BJ (cell line): ENCODE measurements at regions not wholly inside any gene's neighbourhood (a gene's known extent, or its start where the extent isn't known, plus 50 kb on each side); places are given as distances from the start of the nearest gene placed in this dataset.

Experiments used
- CTCF ChIA-PET: fragments of 350-600 bp; formaldehyde crosslinking; extraction: SDS; loops from one replicate; lab custom pipeline; 2021; ENCODE audit warnings: antibody characterized with exemption, inconsistent platforms; lab: Yijun Ruan, JAX
- POLR2A ChIA-PET: fragments of 300-600 bp; sonication (Branson Sonifier 250); formaldehyde crosslinking; extraction: SDS; loops from one replicate; lab custom pipeline; 2021; ENCODE audit warnings: antibody characterized with exemption; lab: Charles Lee
- DNase-seq: peaks from one replicate; pipeline ENCODE4 v3.0.0-alpha.2; 2011; ENCODE audit warnings: low read depth
- H3K27me3 ChIP-seq: 2 replicates; pipeline ENCODE4 v1.6.0; 2011; ENCODE audit warnings: low read length; ENCODE audit not compliant: control insufficient read depth, insufficient read depth
- H3K36me3 ChIP-seq: 2 replicates; pipeline ENCODE4 v1.5.1; 2011; ENCODE audit warnings: low read length; ENCODE audit not compliant: control insufficient read depth, insufficient read depth
- H3K4me3 ChIP-seq: 2 replicates; pipeline ENCODE4 v1.5.1; 2011; ENCODE audit warnings: low read depth, mild to moderate bottlenecking, control low read depth, low read length
- TF ChIP-seq, protein P1 (sequence below): IDR thresholded peaks from 2 replicates; pipeline ENCODE4 v1.5.1; 2011; ENCODE audit warnings: low read depth, mild to moderate bottlenecking, control low read depth, inconsistent platforms, low read length, moderate library complexity; ENCODE audit not compliant: insufficient read depth

DNA sequence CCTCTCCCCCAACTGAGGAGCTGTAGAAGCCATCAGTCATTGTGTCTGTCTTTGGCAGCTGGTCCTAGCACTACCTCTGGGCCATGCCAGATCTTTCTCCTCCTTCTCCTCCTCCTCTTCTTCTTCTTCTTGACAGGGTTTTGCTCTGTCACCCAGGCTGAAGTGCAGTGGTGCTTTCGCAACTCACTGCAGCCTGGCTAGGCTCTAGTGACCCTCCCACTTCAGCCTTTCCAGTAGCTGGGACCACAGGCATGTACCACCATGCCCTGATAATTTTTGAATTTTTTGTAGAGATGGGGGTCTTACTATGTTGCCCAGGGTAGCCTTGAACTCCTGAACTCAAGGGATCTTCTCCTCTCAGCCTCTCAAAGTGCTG, 50.1 kb upstream of the SHANK2 start:
- ChIA-PET POLR2A (no interaction called here), CTCF (interaction anchor here (0.6 to 1.8 kb wide), 7 partner anchors 10 to 1145 kb away, joined by 3 to 5 read pairs (median 3); no protein-coding TSS in a partner anchor)
- DNase-seq, result no peak
- Histone ChIP-seq H3K27me3 (no peaks in the 10 kb centered on the region), H3K4me3 (no peak overlapping the region), H3K36me3 (no peaks in the 10 kb centered on the region)
- TF ChIP-seq, protein P1, sequence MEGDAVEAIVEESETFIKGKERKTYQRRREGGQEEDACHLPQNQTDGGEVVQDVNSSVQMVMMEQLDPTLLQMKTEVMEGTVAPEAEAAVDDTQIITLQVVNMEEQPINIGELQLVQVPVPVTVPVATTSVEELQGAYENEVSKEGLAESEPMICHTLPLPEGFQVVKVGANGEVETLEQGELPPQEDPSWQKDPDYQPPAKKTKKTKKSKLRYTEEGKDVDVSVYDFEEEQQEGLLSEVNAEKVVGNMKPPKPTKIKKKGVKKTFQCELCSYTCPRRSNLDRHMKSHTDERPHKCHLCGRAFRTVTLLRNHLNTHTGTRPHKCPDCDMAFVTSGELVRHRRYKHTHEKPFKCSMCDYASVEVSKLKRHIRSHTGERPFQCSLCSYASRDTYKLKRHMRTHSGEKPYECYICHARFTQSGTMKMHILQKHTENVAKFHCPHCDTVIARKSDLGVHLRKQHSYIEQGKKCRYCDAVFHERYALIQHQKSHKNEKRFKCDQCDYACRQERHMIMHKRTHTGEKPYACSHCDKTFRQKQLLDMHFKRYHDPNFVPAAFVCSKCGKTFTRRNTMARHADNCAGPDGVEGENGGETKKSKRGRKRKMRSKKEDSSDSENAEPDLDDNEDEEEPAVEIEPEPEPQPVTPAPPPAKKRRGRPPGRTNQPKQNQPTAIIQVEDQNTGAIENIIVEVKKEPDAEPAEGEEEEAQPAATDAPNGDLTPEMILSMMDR, result no peak
